ENCODE measurements at regions not wholly inside any gene's neighbourhood (a gene's known extent, or its start where the extent isn't known, plus 50 kb on each side); places are given as distances from the start of the nearest gene placed in this dataset.

DNA sequence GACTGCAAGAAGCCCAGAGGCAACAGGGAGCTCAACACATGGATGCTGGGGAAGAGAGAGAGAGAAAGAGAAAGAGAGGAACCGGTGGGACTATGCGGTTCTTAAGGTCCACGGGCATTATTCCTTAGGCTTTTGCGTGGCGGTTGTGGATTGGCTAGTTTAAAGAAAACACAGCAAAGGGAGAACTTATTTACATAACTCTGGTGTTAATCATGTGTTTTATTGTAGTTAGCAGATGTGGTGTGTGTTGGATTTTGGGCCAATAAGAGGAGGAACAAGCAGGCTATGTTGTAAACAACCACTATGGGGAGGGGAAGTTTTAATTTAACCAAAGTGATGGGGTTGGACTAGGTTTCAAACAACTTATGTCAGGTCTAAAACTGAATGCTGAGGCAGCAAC lies 275.3 kb upstream of the KLF12 start:
- DNase-seq (ENCODE audit: extremely low read depth in 1 of 4, low spot score in 3 of 4), result no peak
- H3K4me1 ChIP-seq (replicated peaks in 1 of 2; ENCODE audit: control insufficient read depth in 2 of 2, insufficient read depth in 2 of 2, low read length in 2 of 2), result no peaks in the 10 kb centered on the region
- no peaks in the 10 kb centered on the region for H3K27me3 ChIP-seq (ENCODE audit: control insufficient read depth in 2 of 2, insufficient read depth in 2 of 2, low read length in 2 of 2)
- no TSS peak for BruUV-seq (replicated peaks)
- intact Hi-C loops (cut with micrococcal nuclease) (no loop called here), in situ Hi-C loops (cut with MboI) (no loop called here)
- TF ChIP-seq CTBP1 (IDR thresholded peaks at IDR 0.05; ENCODE audit: borderline replicate concordance) (no peak), ZFX (CRISPR knock-in tag; IDR thresholded peaks at IDR 0.05) (no peak), BCOR (IDR thresholded peaks at IDR 0.05) (no peak), FOXP1 (CRISPR knock-in tag; IDR thresholded peaks at IDR 0.05) (no peak), ZNF561 (CRISPR knock-in tag; conservative IDR thresholded peaks at IDR 0.05) (no peak), CBX5 (IDR thresholded peaks at IDR 0.05; ENCODE audit: borderline replicate concordance, low read depth) (no peak)
- TF ChIP-seq, protein P1, sequence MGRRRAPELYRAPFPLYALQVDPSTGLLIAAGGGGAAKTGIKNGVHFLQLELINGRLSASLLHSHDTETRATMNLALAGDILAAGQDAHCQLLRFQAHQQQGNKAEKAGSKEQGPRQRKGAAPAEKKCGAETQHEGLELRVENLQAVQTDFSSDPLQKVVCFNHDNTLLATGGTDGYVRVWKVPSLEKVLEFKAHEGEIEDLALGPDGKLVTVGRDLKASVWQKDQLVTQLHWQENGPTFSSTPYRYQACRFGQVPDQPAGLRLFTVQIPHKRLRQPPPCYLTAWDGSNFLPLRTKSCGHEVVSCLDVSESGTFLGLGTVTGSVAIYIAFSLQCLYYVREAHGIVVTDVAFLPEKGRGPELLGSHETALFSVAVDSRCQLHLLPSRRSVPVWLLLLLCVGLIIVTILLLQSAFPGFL (CRISPR knock-in tag; IDR thresholded peaks at IDR 0.05), result no peak
- TF ChIP-seq, protein P2, sequence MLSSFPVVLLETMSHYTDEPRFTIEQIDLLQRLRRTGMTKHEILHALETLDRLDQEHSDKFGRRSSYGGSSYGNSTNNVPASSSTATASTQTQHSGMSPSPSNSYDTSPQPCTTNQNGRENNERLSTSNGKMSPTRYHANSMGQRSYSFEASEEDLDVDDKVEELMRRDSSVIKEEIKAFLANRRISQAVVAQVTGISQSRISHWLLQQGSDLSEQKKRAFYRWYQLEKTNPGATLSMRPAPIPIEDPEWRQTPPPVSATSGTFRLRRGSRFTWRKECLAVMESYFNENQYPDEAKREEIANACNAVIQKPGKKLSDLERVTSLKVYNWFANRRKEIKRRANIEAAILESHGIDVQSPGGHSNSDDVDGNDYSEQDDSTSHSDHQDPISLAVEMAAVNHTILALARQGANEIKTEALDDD (IDR thresholded peaks at IDR 0.05), result no peak
- no peak overlapping the region for H3K9ac ChIP-seq (ENCODE audit: insufficient read depth in 1 of 2, low read depth in 2 of 2, low read length in 2 of 2)
- no peak overlapping the region for H3K4me3 ChIP-seq
- H2AFZ ChIP-seq (ENCODE audit: low read depth, low read length), result no peak overlapping the region
- no peaks in the 10 kb centered on the region for H4K20me1 ChIP-seq (replicated peaks; ENCODE audit: control insufficient read depth, insufficient read depth, low read length)
- H3K36me3 ChIP-seq (ENCODE audit: control insufficient read depth, insufficient read depth, low read length), result no peaks in the 10 kb centered on the region
- H3K9me1 ChIP-seq (ENCODE audit: control insufficient read depth, insufficient read depth, low read length), result no peaks in the 10 kb centered on the region
- no CpG with 5 or more reads among the region's 5 CpGs for WGBS (ENCODE audit: insufficient coverage, low coverage, missing lambda C conversion rate)
- H3K9me3 ChIP-seq (replicated peaks; ENCODE audit: control insufficient read depth, insufficient read depth, low read depth, low read length), result no peaks in the 10 kb centered on the region
- no peak overlapping the region for H3K27ac ChIP-seq (ENCODE audit: extremely low read depth, low read depth, low read length)
- ATAC-seq, result no peak
- ChIA-PET POLR2A (no interaction called here), CTCF (ENCODE audit: low intra/inter-chr PET ratio) (no interaction called here)
- no peak overlapping the region for H3K4me2 ChIP-seq (ENCODE audit: insufficient read depth, low read length)
- no peaks in the 10 kb centered on the region for H3K79me2 ChIP-seq (ENCODE audit: control insufficient read depth, insufficient read depth, low read length)
- no peak for FAIRE-seq

Measured in K562 (cell line).